ENCODE measurements at regions not wholly inside any gene's neighbourhood (a gene's known extent, or its start where the extent isn't known, plus 50 kb on each side); places are given as distances from the start of the nearest gene placed in this dataset.

GRCh38 chr4:175127314-175127713, 209.2 kb downstream of the ADAM29 start:
- no peak overlapping the region for H3K27ac ChIP-seq (ENCODE audit: low read depth)
- peaks cover 4% of the 10 kb centered on the region; the same call in 2 of the 3 replicates for H3K36me3 Mint-ChIP-seq (ENCODE audit: low read depth)
- no peak overlapping the region for H3K4me2 ChIP-seq
- ATAC-seq (no peak), DNase-seq (ENCODE audit: low spot score) (no peak)
- H3K9me3 Mint-ChIP-seq: peaks cover 5% of the 10 kb centered on the region; the same call in 2 of the 3 replicates
- TF ChIP-seq ZNF114 (CRISPR knock-in tag; IDR thresholded peaks at IDR 0.05) (no peak), CREB1 (CRISPR knock-in tag; IDR thresholded peaks at IDR 0.05; ENCODE audit: low read depth) (no peak), ETS1 (IDR thresholded peaks at IDR 0.05) (no peak), ZNF331 (CRISPR knock-in tag; IDR thresholded peaks at IDR 0.05; ENCODE audit: low read depth) (no peak), JUNB (IDR thresholded peaks at IDR 0.05; ENCODE audit: unreplicated experiment) (no peak), EZH2phosphoT487 (IDR thresholded peaks at IDR 0.05; ENCODE audit: unreplicated experiment) (no peak), REST (IDR thresholded peaks at IDR 0.05; ENCODE audit: unreplicated experiment) (no peak), EZH2 (IDR thresholded peaks at IDR 0.05; ENCODE audit: low read depth, unreplicated experiment) (no peak), POLR2AphosphoS5 (IDR thresholded peaks at IDR 0.05; ENCODE audit: low read depth) (no peak), NANOG (IDR thresholded peaks at IDR 0.05; ENCODE audit: borderline replicate concordance) (no peak), ZNF462 (CRISPR knock-in tag; IDR thresholded peaks at IDR 0.05) (no peak), CTCF (conservative IDR thresholded peaks at IDR 0.05; ENCODE audit: low read depth in 2 of 2) (no peak), STAT1 (IDR thresholded peaks at IDR 0.05; ENCODE audit: unreplicated experiment) (no peak)
- no peaks in the 10 kb centered on the region for H3F3A ChIP-seq (replicated peaks; ENCODE audit: low read depth)
- H3K4me3 Mint-ChIP-seq: no peak overlapping the region
- no peaks in the 10 kb centered on the region for H4K20me1 ChIP-seq (replicated peaks; ENCODE audit: insufficient read depth)
- H3K27ac Mint-ChIP-seq: no peak overlapping the region
- H2AFZ ChIP-seq: no peak overlapping the region
- H3K4me1 Mint-ChIP-seq: peaks cover 3% of the 10 kb centered on the region; the same call in 1 of the 3 replicates
- no peaks in the 10 kb centered on the region for H3K4me1 ChIP-seq (ENCODE audit: insufficient read depth)
- no peaks in the 10 kb centered on the region for H3K36me3 ChIP-seq (ENCODE audit: insufficient read depth)
- no peaks in the 10 kb centered on the region for H3K27me3 ChIP-seq (ENCODE audit: insufficient read depth)
- H3K9me2 ChIP-seq (ENCODE audit: insufficient read depth): no peaks in the 10 kb centered on the region
- no peak overlapping the region for H3K4me3 ChIP-seq
- H3K27me3 Mint-ChIP-seq (ENCODE audit: insufficient read depth, low read depth, poor library complexity): no peaks in the 10 kb centered on the region
- no peaks in the 10 kb centered on the region for H3K79me2 ChIP-seq (replicated peaks; ENCODE audit: insufficient read depth)

All from GM23338 (cell line).